ACC112 (cell line): ENCODE measurements at regions not wholly inside any gene's neighbourhood (a gene's known extent, or its start where the extent isn't known, plus 50 kb on each side); places are given as distances from the start of the nearest gene placed in this dataset.

Source experiments
- H2AFZ ChIP-seq: fragments of 200-600 bp; sonication (generic); one replicate; pipeline ENCODE4 v1.6.0; 2017; ENCODE audit warnings: antibody characterized with exemption, low read length; ENCODE audit not compliant: unreplicated experiment
- H3K27ac ChIP-seq: fragments of 200-600 bp; sonication (generic); 2 replicates; pipeline ENCODE4 v1.5.1; 2014; ENCODE audit warnings: low read depth, mild to moderate bottlenecking, antibody characterized with exemption, low read length, moderate library complexity
- H3K27me3 ChIP-seq: fragments of 200-600 bp; sonication (generic); 2 replicates; pipeline ENCODE4 v1.6.1; 2014; ENCODE audit warnings: mild to moderate bottlenecking, antibody characterized with exemption, low read length, moderate library complexity, mixed read lengths; ENCODE audit not compliant: insufficient read depth
- H3K36me3 ChIP-seq: fragments of 200-600 bp; sonication (generic); 2 replicates; pipeline ENCODE4 v1.6.1; 2016; ENCODE audit warnings: mild to moderate bottlenecking, antibody characterized with exemption, low read length, moderate library complexity, mixed read lengths; ENCODE audit not compliant: insufficient read depth
- H3K4me1 ChIP-seq: fragments of 200-600 bp; sonication (generic); one replicate; pipeline ENCODE4 v1.6.1; 2016; ENCODE audit warnings: low read length, mixed read lengths; ENCODE audit not compliant: insufficient read depth, unreplicated experiment, control insufficient read depth
- H3K4me3 ChIP-seq: fragments of 200-600 bp; sonication (generic); 2 replicates; pipeline ENCODE4 v1.5.1; 2014; ENCODE audit warnings: mild to moderate bottlenecking, low read depth, low read length
- H3K79me2 ChIP-seq: fragments of 200-600 bp; sonication (generic); one replicate; pipeline ENCODE4 v1.6.0; 2016; ENCODE audit warnings: low read length; ENCODE audit not compliant: control insufficient read depth, unreplicated experiment, insufficient read depth

- no peaks in the 10 kb centered on the region for H3K36me3 ChIP-seq
- H2AFZ ChIP-seq, result no peak overlapping the region
- H3K4me3 ChIP-seq, result no peak overlapping the region
- H3K27ac ChIP-seq, result no peak overlapping the region
- no peaks in the 10 kb centered on the region for H3K4me1 ChIP-seq
- no peaks in the 10 kb centered on the region for H3K27me3 ChIP-seq
- no peaks in the 10 kb centered on the region for H3K79me2 ChIP-seq
These were observed 351.2 kb downstream of the SLC6A15 start for GRCh38 chr12:84561351-84561750.

- H2AFZ ChIP-seq, result no peak overlapping the region
- H3K4me1 ChIP-seq, result no peaks in the 10 kb centered on the region
- H3K27ac ChIP-seq, result no peak overlapping the region
- H3K27me3 ChIP-seq, result no peaks in the 10 kb centered on the region
- H3K79me2 ChIP-seq, result no peaks in the 10 kb centered on the region
- H3K36me3 ChIP-seq, result no peaks in the 10 kb centered on the region
- H3K4me3 ChIP-seq, result no peak overlapping the region
These were observed 358.3 kb downstream of the SLC6A15 start for GRCh38 chr12:84554199-84554723.

GRCh38 chr12:84553331-84554117 is 359.1 kb downstream of the SLC6A15 start:
- no peak overlapping the region for H2AFZ ChIP-seq
- no peak overlapping the region for H3K4me3 ChIP-seq
- H3K79me2 ChIP-seq, result no peaks in the 10 kb centered on the region
- H3K27ac ChIP-seq, result no peak overlapping the region
- H3K36me3 ChIP-seq, result no peaks in the 10 kb centered on the region
- H3K4me1 ChIP-seq, result no peaks in the 10 kb centered on the region
- no peaks in the 10 kb centered on the region for H3K27me3 ChIP-seq

- Histone ChIP-seq H2AFZ (peak overlapping the region; percentile 20), H3K4me1 (no peaks in the 10 kb centered on the region), H3K79me2 (no peaks in the 10 kb centered on the region), H3K36me3 (no peaks in the 10 kb centered on the region), H3K27me3 (no peaks in the 10 kb centered on the region), H3K27ac (no peak overlapping the region), H3K4me3 (no peak overlapping the region)
These were observed 361.2 kb downstream of the SLC6A15 start for GRCh38 chr12:84551373-84551772.

GRCh38 chr12:84550518-84550917 is 362.1 kb downstream of the SLC6A15 start:
- Histone ChIP-seq H3K4me1 (no peaks in the 10 kb centered on the region), H3K4me3 (no peak overlapping the region), H3K27me3 (no peaks in the 10 kb centered on the region), H3K27ac (no peak overlapping the region), H3K36me3 (no peaks in the 10 kb centered on the region), H2AFZ (no peak overlapping the region), H3K79me2 (no peaks in the 10 kb centered on the region)

GRCh38 chr12:84542289-84542688 is 370.3 kb downstream of the SLC6A15 start:
- no peak overlapping the region for H3K27ac ChIP-seq
- no peaks in the 10 kb centered on the region for H3K36me3 ChIP-seq
- no peak overlapping the region for H3K4me3 ChIP-seq
- H3K4me1 ChIP-seq, result no peaks in the 10 kb centered on the region
- no peaks in the 10 kb centered on the region for H3K79me2 ChIP-seq
- no peaks in the 10 kb centered on the region for H3K27me3 ChIP-seq
- H2AFZ ChIP-seq, result no peak overlapping the region

GRCh38 chr12:84537666-84538065 is 374.9 kb downstream of the SLC6A15 start:
- H3K36me3 ChIP-seq, result no peaks in the 10 kb centered on the region

GRCh38 chr12:84512751-84513150 is 399.8 kb downstream of the SLC6A15 start:
- no peak overlapping the region for H2AFZ ChIP-seq

More at GRCh38 chr12:84537666-84538065, 374.9 kb downstream of the SLC6A15 start:
- Histone ChIP-seq H2AFZ (no peak overlapping the region), H3K4me1 (no peaks in the 10 kb centered on the region), H3K79me2 (no peaks in the 10 kb centered on the region), H3K4me3 (no peak overlapping the region), H3K27ac (no peak overlapping the region), H3K27me3 (no peaks in the 10 kb centered on the region)

GRCh38 chr12:84508851-84509260 is 403.7 kb downstream of the SLC6A15 start:
- no peaks in the 10 kb centered on the region for H3K79me2 ChIP-seq
- H3K36me3 ChIP-seq, result no peaks in the 10 kb centered on the region
- no peak overlapping the region for H3K4me3 ChIP-seq
- H2AFZ ChIP-seq, result peak overlapping the region; percentile 51
- H3K4me1 ChIP-seq, result peaks cover 5% of the 10 kb centered on the region
- H3K27me3 ChIP-seq, result no peaks in the 10 kb centered on the region
- H3K27ac ChIP-seq, result peak overlapping the region; percentile 51

More at GRCh38 chr12:84512751-84513150, 399.8 kb downstream of the SLC6A15 start:
- H3K4me1 ChIP-seq, result peaks cover 5% of the 10 kb centered on the region
- H3K36me3 ChIP-seq, result no peaks in the 10 kb centered on the region
- no peak overlapping the region for H3K27ac ChIP-seq
- H3K4me3 ChIP-seq, result no peak overlapping the region
- no peaks in the 10 kb centered on the region for H3K79me2 ChIP-seq
- H3K27me3 ChIP-seq, result no peaks in the 10 kb centered on the region

GRCh38 chr12:84507956-84508850 is 404.4 kb downstream of the SLC6A15 start:
- Histone ChIP-seq H3K4me1 (peaks cover 5% of the 10 kb centered on the region), H3K27me3 (no peaks in the 10 kb centered on the region), H3K79me2 (no peaks in the 10 kb centered on the region), H3K4me3 (no peak overlapping the region), H3K36me3 (no peaks in the 10 kb centered on the region), H3K27ac (peak overlapping the region; percentile 51), H2AFZ (peak overlapping the region; percentile 51)
